CD4-positive, alpha-beta T cell (primary cell): ENCODE measurements at regions not wholly inside any gene's neighbourhood (a gene's known extent, or its start where the extent isn't known, plus 50 kb on each side); places are given as distances from the start of the nearest gene placed in this dataset.

ENCODE experiments used
- ATAC-seq: fragments of 200-7000 bp; cut with Tn5 transposase; one replicate; pipeline ENCODE4 v1.10.0; 2022; ENCODE audit warnings: mild to moderate bottlenecking; ENCODE audit not compliant: poor library complexity
- CTCF ChIA-PET: fragments of 350-600 bp; sonication (Branson Sonifier 250); formaldehyde crosslinking; loops from one replicate; lab custom pipeline; 2021; ENCODE audit warnings: antibody characterized with exemption, inconsistent platforms; lab: Charles Lee
- POLR2A ChIA-PET: fragments of 350-600 bp; sonication (Branson Sonifier 250); formaldehyde crosslinking; loops from one replicate; lab custom pipeline; 2021; ENCODE audit warnings: antibody characterized with exemption, inconsistent platforms; lab: Charles Lee
- DNase-seq, 14 experiments: peaks; one replicate each; pipeline ENCODE4 v3.0.0-alpha.2; 2013 to 2020; ENCODE audit warnings: mixed read lengths in 2 of 14
- H3K27ac ChIP-seq, 2 donors: one replicate each; pipeline versions ENCODE4 v1.5.1 to v1.7.0; 2013; ENCODE audit warnings: low read length in 2 of 2, low read depth in 1 of 2, mild to moderate bottlenecking in 1 of 2
- H3K27me3 ChIP-seq, 2 experiments: 1 replicate in 1 of 2; 2 replicates in 1 of 2; pipeline versions ENCODE4 v1.6.1 to v1.7.0; 2013; ENCODE audit warnings: low read length in 2 of 2, control low read depth in 1 of 2, mild to moderate bottlenecking in 1 of 2, moderate library complexity in 1 of 2; ENCODE audit not compliant: insufficient read depth in 2 of 2, control insufficient read depth in 1 of 2
- H3K36me3 ChIP-seq: one replicate; pipeline ENCODE4 v1.6.1; 2013; ENCODE audit warnings: low read length, control low read depth; ENCODE audit not compliant: insufficient read depth
- H3K4me1 ChIP-seq: one replicate; pipeline ENCODE4 v1.6.1; 2013; ENCODE audit warnings: low read length, control low read depth; ENCODE audit not compliant: insufficient read depth
- H3K4me3 ChIP-seq: one replicate; pipeline ENCODE4 v1.5.1; 2013; ENCODE audit warnings: mild to moderate bottlenecking, low read length, moderate library complexity
- H3K9me3 ChIP-seq, 2 experiments: 1 replicate in 1 of 2; 2 replicates in 1 of 2; pipeline versions ENCODE4 v1.6.1 to v1.7.0; 2013; ENCODE audit warnings: low read length in 2 of 2, mild to moderate bottlenecking in 2 of 2, control low read depth in 1 of 2, moderate library complexity in 1 of 2; ENCODE audit not compliant: control insufficient read depth in 1 of 2, insufficient read depth in 1 of 2
- H3K27ac Mint-ChIP-seq: one replicate; pipeline ENCODE4 v1.8.0; 2020; ENCODE audit warnings: mixed read lengths
- H3K27me3 Mint-ChIP-seq: one replicate; pipeline ENCODE4 v1.8.0; 2021; ENCODE audit warnings: mixed read lengths
- H3K36me3 Mint-ChIP-seq: one replicate; pipeline ENCODE4 v1.8.0; 2021; ENCODE audit warnings: low read depth, mixed read lengths
- H3K4me1 Mint-ChIP-seq: one replicate; pipeline ENCODE4 v1.8.0; 2021; ENCODE audit warnings: low read depth, mixed read lengths
- H3K4me3 Mint-ChIP-seq: one replicate; pipeline ENCODE4 v1.8.0; 2020; ENCODE audit warnings: mild to moderate bottlenecking, mixed read lengths
- H3K9me3 Mint-ChIP-seq: one replicate; pipeline ENCODE4 v1.8.0; 2020; ENCODE audit warnings: mixed read lengths
- CTCF ChIP-seq: fragments of 200-600 bp; IDR thresholded peaks from one replicate; pipeline ENCODE4 v1.8.0; 2022; ENCODE audit warnings: antibody characterized with exemption, mild to moderate bottlenecking
- intact Hi-C, 2 experiments: fragments of 100-400 bp; cut with DNase I in 1 of 2; cut with micrococcal nuclease in 1 of 2; formaldehyde crosslinking; loops; one replicate each; pipeline versions ENCODE4 v1.15.1 to v1.9.0; 2023 to 2025; cut with DNase I, micrococcal nuclease

GRCh38 chr16:55091213-55091870 is 160.7 kb downstream of the IRX5 start:
- POLR2A ChIA-PET: no interaction called here
- intact Hi-C loops: no loop called here

GRCh38 chr16:55091871-55092230 is 161.2 kb downstream of the IRX5 start:
- ChIA-PET POLR2A (no interaction called here), CTCF (no interaction called here)
- no peaks in the 10 kb centered on the region for H3K36me3 Mint-ChIP-seq
- no peak overlapping the region for H3K4me3 Mint-ChIP-seq
- TF ChIP-seq CTCF: no peak
- H3K27me3 ChIP-seq: no peaks in the 10 kb centered on the region
- H3K4me3 ChIP-seq: no peak overlapping the region
- no peaks in the 10 kb centered on the region for H3K27me3 Mint-ChIP-seq
- ATAC-seq: no peak
- H3K36me3 ChIP-seq: no peaks in the 10 kb centered on the region
- DNase-seq: no peak
- intact Hi-C loops: no loop called here
- H3K27ac Mint-ChIP-seq: no peak overlapping the region
- no peak overlapping the region for H3K27ac ChIP-seq
- H3K4me1 ChIP-seq: no peaks in the 10 kb centered on the region
- peaks cover 2% of the 10 kb centered on the region for H3K9me3 Mint-ChIP-seq
- peaks cover 0 to 18% of the 10 kb centered on the region in 2 experiments for H3K9me3 ChIP-seq
- no peaks in the 10 kb centered on the region for H3K4me1 Mint-ChIP-seq

More at GRCh38 chr16:55091213-55091870, 160.7 kb downstream of the IRX5 start:
- DNase-seq: no peak
- Histone ChIP-seq H3K27ac (no peak overlapping the region), H3K4me3 (no peak overlapping the region), H3K27me3 (no peaks in the 10 kb centered on the region), H3K4me1 (no peaks in the 10 kb centered on the region), H3K9me3 (peaks cover 0 to 18% of the 10 kb centered on the region in 2 experiments), H3K36me3 (no peaks in the 10 kb centered on the region)
- no peak overlapping the region for H3K27ac Mint-ChIP-seq
- CTCF ChIA-PET: no interaction called here
- ATAC-seq: no peak
- H3K36me3 Mint-ChIP-seq: no peaks in the 10 kb centered on the region
- TF ChIP-seq CTCF: no peak
- peaks cover 2% of the 10 kb centered on the region for H3K9me3 Mint-ChIP-seq
- H3K4me3 Mint-ChIP-seq: no peak overlapping the region
- no peaks in the 10 kb centered on the region for H3K27me3 Mint-ChIP-seq
- H3K4me1 Mint-ChIP-seq: no peaks in the 10 kb centered on the region

- no peak for TF ChIP-seq CTCF
- DNase-seq (no peak), ATAC-seq (no peak)
- POLR2A ChIA-PET: no interaction called here
- H3K36me3 ChIP-seq: no peaks in the 10 kb centered on the region
- H3K27me3 ChIP-seq: peaks cover 0 to 2% of the 10 kb centered on the region in 2 experiments
- H3K27ac ChIP-seq: no peak overlapping the region
- peaks cover 0 to 16% of the 10 kb centered on the region in 2 experiments for H3K9me3 ChIP-seq
- intact Hi-C loops: no loop called here
- H3K9me3 Mint-ChIP-seq: peaks cover 2% of the 10 kb centered on the region
- no peaks in the 10 kb centered on the region for H3K36me3 Mint-ChIP-seq
- no peaks in the 10 kb centered on the region for H3K4me1 Mint-ChIP-seq
- H3K4me3 Mint-ChIP-seq: no peak overlapping the region
- H3K4me3 ChIP-seq: no peak overlapping the region
- H3K27ac Mint-ChIP-seq: no peak overlapping the region
- H3K27me3 Mint-ChIP-seq: no peaks in the 10 kb centered on the region
- H3K4me1 ChIP-seq: no peaks in the 10 kb centered on the region
- CTCF ChIA-PET: no interaction called here
Measured at GRCh38 chr16:55100100-55100499, 169.4 kb downstream of the IRX5 start.
